ENCODE measurements at regions not wholly inside any gene's neighbourhood (a gene's known extent, or its start where the extent isn't known, plus 50 kb on each side); places are given as distances from the start of the nearest gene placed in this dataset.

- TF ChIP-seq CTCF (IDR thresholded peaks at IDR 0.05): no peak
- no peaks in the 10 kb centered on the region for H3K4me1 ChIP-seq
- no peak for ATAC-seq
- H3K36me3 ChIP-seq (ENCODE audit: insufficient read depth in 1 of 2, low read depth in 1 of 2): no peaks in the 10 kb centered on the region
- H3K4me3 ChIP-seq: no peak overlapping the region
- no peaks in the 10 kb centered on the region for H3K27me3 ChIP-seq (ENCODE audit: insufficient read depth in 3 of 3, low read length in 2 of 3)
- H3K27ac ChIP-seq: no peak overlapping the region
- intact Hi-C loops (cut with DNase I): no loop called here
- WGBS, 3 donors: 27 to 40% (median 35%) methylated on average over 5 of the region's 5 CpGs
- H3K9me3 ChIP-seq: no peaks in the 10 kb centered on the region
- DNase-seq: no peak
Measured at GRCh38 chr16:76210157-76210556, 67.0 kb upstream of the CNTNAP4 start.

GRCh38 chr16:76213860-76214259 is 63.3 kb upstream of the CNTNAP4 start:
- no peak for TF ChIP-seq CTCF (IDR thresholded peaks at IDR 0.05)
- Histone ChIP-seq H3K27me3 (ENCODE audit: insufficient read depth in 3 of 3, low read length in 2 of 3) (no peaks in the 10 kb centered on the region), H3K27ac (no peak overlapping the region), H3K9me3 (no peaks in the 10 kb centered on the region), H3K4me3 (no peak overlapping the region), H3K36me3 (ENCODE audit: insufficient read depth in 1 of 2, low read depth in 1 of 2) (no peaks in the 10 kb centered on the region), H3K4me1 (no peaks in the 10 kb centered on the region)
- DNase-seq: no peak
- ATAC-seq: no peak
- intact Hi-C loops (cut with DNase I): no loop called here

- 33 to 40% (median 38%) methylated on average over 1 of the region's 1 CpG for WGBS, 3 donors
- no peak for ATAC-seq
- H3K27ac ChIP-seq: no peak overlapping the region
- H3K9me3 ChIP-seq: no peaks in the 10 kb centered on the region
- no peaks in the 10 kb centered on the region for H3K36me3 ChIP-seq (ENCODE audit: insufficient read depth in 1 of 2, low read depth in 1 of 2)
- TF ChIP-seq CTCF (IDR thresholded peaks at IDR 0.05): no peak
- no peak overlapping the region for H3K4me3 ChIP-seq
- intact Hi-C loops (cut with DNase I): no loop called here
- DNase-seq: no peak
- H3K27me3 ChIP-seq (ENCODE audit: insufficient read depth in 3 of 3, low read length in 2 of 3): no peaks in the 10 kb centered on the region
- H3K4me1 ChIP-seq: no peaks in the 10 kb centered on the region
Measured at GRCh38 chr16:76214856-76215255, 62.3 kb upstream of the CNTNAP4 start.

- Histone ChIP-seq H3K4me1 (no peaks in the 10 kb centered on the region), H3K9me3 (peaks cover 5% of the 10 kb centered on the region), H3K27me3 (ENCODE audit: insufficient read depth in 3 of 3, low read length in 2 of 3) (no peaks in the 10 kb centered on the region), H3K4me3 (no peak overlapping the region), H3K27ac (no peak overlapping the region), H3K36me3 (ENCODE audit: insufficient read depth in 1 of 2, low read depth in 1 of 2) (no peaks in the 10 kb centered on the region)
- DNase-seq: no peak
- WGBS, 3 donors: 13 to 19% (median 17%) methylated on average over 3 of the region's 3 CpGs
- intact Hi-C loops (cut with DNase I): no loop called here
- TF ChIP-seq CTCF (IDR thresholded peaks at IDR 0.05): no peak
- no peak for ATAC-seq
Measured at GRCh38 chr16:76222087-76222486, 55.1 kb upstream of the CNTNAP4 start.

- intact Hi-C loops (cut with DNase I): no loop called here
- H3K4me1 ChIP-seq: no peaks in the 10 kb centered on the region
Measured at GRCh38 chr16:76222853-76223252, 54.3 kb upstream of the CNTNAP4 start.

More at GRCh38 chr16:76222853-76223252, 54.3 kb upstream of the CNTNAP4 start:
- Histone ChIP-seq H3K36me3 (ENCODE audit: insufficient read depth in 1 of 2, low read depth in 1 of 2) (no peaks in the 10 kb centered on the region), H3K27me3 (ENCODE audit: insufficient read depth in 3 of 3, low read length in 2 of 3) (no peaks in the 10 kb centered on the region), H3K4me3 (no peak overlapping the region), H3K9me3 (peaks cover 5% of the 10 kb centered on the region), H3K27ac (no peak overlapping the region)
- ATAC-seq: no peak
- 20 to 24% (median 22%) methylated on average over 2 of the region's 2 CpGs for WGBS, 3 donors
- no peak for DNase-seq
- TF ChIP-seq CTCF (IDR thresholded peaks at IDR 0.05): no peak

All from psoas muscle (tissue), 7 donors.